ENCODE measurements at regions not wholly inside any gene's neighbourhood (a gene's known extent, or its start where the extent isn't known, plus 50 kb on each side); places are given as distances from the start of the nearest gene placed in this dataset.

GRCh38 chr6:168216751-168217191, 102.8 kb downstream of the DACT2 start:
- TF ChIP-seq CTCF (IDR thresholded peaks at IDR 0.05) (no peak), ZFX (IDR thresholded peaks at IDR 0.05; ENCODE audit: borderline replicate concordance) (no peak)
- no peak overlapping the region for H3K27ac ChIP-seq

DNA sequence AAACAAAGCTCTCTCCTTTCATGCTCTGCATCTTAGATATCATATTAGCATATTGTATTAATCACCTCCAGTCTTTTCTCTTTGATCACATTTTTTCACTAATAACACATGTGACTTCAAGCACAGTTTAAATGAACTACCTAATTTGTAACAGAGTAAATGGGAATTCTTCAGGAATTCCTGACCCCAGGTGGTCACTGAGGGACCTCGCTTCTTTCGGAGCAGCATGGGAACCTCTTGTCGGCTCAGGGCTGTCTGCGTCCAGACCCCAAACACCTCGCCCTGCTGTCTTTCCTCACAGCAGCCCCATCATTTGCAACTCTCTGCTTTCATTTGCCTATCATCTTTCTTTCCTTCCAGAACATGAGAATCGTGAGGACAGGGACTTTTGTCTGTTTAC, 103.5 kb downstream of the DACT2 start:
- TF ChIP-seq ZFX (IDR thresholded peaks at IDR 0.05; ENCODE audit: borderline replicate concordance) (no peak), CTCF (IDR thresholded peaks at IDR 0.05) (no peak)
- H3K27ac ChIP-seq, result no peak overlapping the region

GRCh38 chr6:168215121-168215808, 104.3 kb downstream of the DACT2 start:
- no peak overlapping the region for H3K27ac ChIP-seq
- no peak for TF ChIP-seq ZFX (IDR thresholded peaks at IDR 0.05; ENCODE audit: borderline replicate concordance)
- no peak for TF ChIP-seq CTCF (IDR thresholded peaks at IDR 0.05)

DNA sequence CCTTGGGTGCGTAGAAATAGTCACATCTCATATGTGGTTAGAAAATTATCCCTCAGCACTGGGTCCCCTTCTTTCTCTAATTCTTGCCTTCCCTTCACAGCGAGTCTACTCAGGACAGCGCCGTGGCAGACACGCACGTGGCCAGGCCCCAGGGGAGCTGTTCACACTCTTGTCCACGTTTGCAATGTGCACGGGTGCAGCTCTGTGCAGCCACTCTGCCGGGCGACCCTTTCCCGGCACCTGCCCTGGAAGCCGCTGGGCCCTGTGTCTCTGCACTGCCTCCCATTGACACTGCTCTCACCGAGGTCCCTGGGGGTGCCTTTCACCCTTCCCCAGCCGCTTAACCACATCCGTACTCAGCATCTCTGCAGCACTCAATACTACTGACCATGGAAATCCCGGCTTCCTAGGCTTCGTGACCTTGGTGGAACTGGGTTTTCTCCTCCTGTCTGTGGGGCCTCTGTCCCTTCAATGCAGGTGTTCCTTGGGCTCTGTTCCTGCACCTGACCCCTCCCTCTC, 104.9 kb downstream of the DACT2 start:
- no peak for TF ChIP-seq CTCF (IDR thresholded peaks at IDR 0.05)
- TF ChIP-seq ZFX (IDR thresholded peaks at IDR 0.05; ENCODE audit: borderline replicate concordance), result no peak
- H3K27ac ChIP-seq, result no peak overlapping the region

GRCh38 chr6:168213121-168213524, 106.5 kb downstream of the DACT2 start:
- TF ChIP-seq ZFX (IDR thresholded peaks at IDR 0.05; ENCODE audit: borderline replicate concordance) (no peak), CTCF (IDR thresholded peaks at IDR 0.05) (no peak)
- H3K27ac ChIP-seq, result no peak overlapping the region

DNA sequence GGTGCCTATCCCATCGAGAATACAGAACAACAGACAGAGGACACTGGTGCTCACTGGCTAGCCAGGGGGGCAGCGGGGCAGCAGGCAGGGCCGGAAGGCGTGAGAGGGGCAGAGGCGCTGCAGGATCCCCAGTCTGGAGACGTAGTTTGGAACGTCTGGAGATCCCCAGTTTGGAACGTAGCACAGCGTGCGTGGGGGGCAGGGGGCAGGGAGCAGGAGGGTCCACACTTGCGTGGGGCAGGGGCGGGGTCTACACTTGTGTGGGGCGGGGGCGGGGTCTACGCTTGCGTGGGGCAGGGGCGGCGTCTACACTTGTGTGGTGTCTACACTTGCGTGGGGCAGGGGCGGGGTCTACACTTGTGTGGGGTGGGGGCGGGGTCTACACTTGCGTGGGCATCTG, 107.2 kb downstream of the DACT2 start:
- TF ChIP-seq ZFX (IDR thresholded peaks at IDR 0.05; ENCODE audit: borderline replicate concordance), result no peak
- TF ChIP-seq CTCF (IDR thresholded peaks at IDR 0.05), result no peak
- H3K27ac ChIP-seq, result no peak overlapping the region

DNA sequence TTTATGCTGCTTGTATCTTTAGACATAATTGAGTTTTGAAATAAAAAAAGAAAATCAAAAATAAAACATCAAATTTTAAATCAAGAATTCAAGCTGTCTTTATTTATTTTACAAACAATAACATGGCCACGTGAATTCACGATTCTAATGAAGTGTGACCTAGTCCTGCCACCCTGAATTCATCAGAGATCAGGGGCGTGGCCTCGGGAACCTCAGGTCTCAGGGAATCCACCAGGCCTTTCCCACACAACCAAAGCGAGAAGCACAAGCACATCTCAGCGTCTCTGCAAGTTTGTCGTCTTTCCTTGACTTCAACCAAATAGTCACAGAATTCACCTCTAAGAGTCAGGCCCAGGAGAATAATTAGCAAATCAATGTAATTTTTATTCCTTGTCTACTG, 107.9 kb downstream of the DACT2 start:
- TF ChIP-seq ZFX (IDR thresholded peaks at IDR 0.05; ENCODE audit: borderline replicate concordance), result no peak
- TF ChIP-seq CTCF (IDR thresholded peaks at IDR 0.05), result no peak
- no peak overlapping the region for H3K27ac ChIP-seq
